ENCODE measurements at regions not wholly inside any gene's neighbourhood (a gene's known extent, or its start where the extent isn't known, plus 50 kb on each side); places are given as distances from the start of the nearest gene placed in this dataset.

GRCh38 chr4:34826660-34827059 lies 1417.7 kb downstream of the ARAP2 start:
- no peak overlapping the region for H3K4me3 ChIP-seq

GRCh38 chr4:34845926-34846325 lies 1398.4 kb downstream of the ARAP2 start:
- no peaks in the 10 kb centered on the region for H3K9me3 ChIP-seq
- no peak overlapping the region for H3K4me3 ChIP-seq
- intact Hi-C loops (cut with DNase I; ENCODE audit: low total_unique reads), result no loop called here
- H3K36me3 ChIP-seq, result no peaks in the 10 kb centered on the region
- no peak for DNase-seq
- H3K4me1 ChIP-seq, result no peaks in the 10 kb centered on the region
- no peak overlapping the region for H3K27ac ChIP-seq
- H3K27me3 ChIP-seq, result no peaks in the 10 kb centered on the region
- TF ChIP-seq POLR2AphosphoS5 (IDR thresholded peaks at IDR 0.05) (no peak), EP300 (IDR thresholded peaks at IDR 0.05) (no peak), POLR2A (IDR thresholded peaks at IDR 0.05) (no peak), CTCF (IDR thresholded peaks at IDR 0.05) (no peak)

More at GRCh38 chr4:34826660-34827059, 1417.7 kb downstream of the ARAP2 start:
- no peaks in the 10 kb centered on the region for H3K4me1 ChIP-seq
- intact Hi-C loops (cut with DNase I; ENCODE audit: low total_unique reads), result no loop called here
- DNase-seq, result no peak
- TF ChIP-seq POLR2AphosphoS5 (IDR thresholded peaks at IDR 0.05) (no peak), POLR2A (IDR thresholded peaks at IDR 0.05) (no peak), CTCF (IDR thresholded peaks at IDR 0.05) (no peak), EP300 (IDR thresholded peaks at IDR 0.05) (no peak)
- no peaks in the 10 kb centered on the region for H3K9me3 ChIP-seq
- H3K36me3 ChIP-seq, result no peaks in the 10 kb centered on the region
- 80 to 92% (median 90%) methylated on average over 3 to 5 of the region's 5 CpGs for WGBS, 5 donors
- no peak overlapping the region for H3K27ac ChIP-seq
- H3K27me3 ChIP-seq, result no peaks in the 10 kb centered on the region

GRCh38 chr4:34850421-34850820 lies 1393.9 kb downstream of the ARAP2 start:
- Histone ChIP-seq H3K9me3 (no peaks in the 10 kb centered on the region), H3K36me3 (no peaks in the 10 kb centered on the region), H3K4me1 (no peaks in the 10 kb centered on the region), H3K27me3 (no peaks in the 10 kb centered on the region), H3K4me3 (no peak overlapping the region), H3K27ac (no peak overlapping the region)
- 71 to 85% (median 81%) methylated on average over 2 of the region's 2 CpGs for WGBS, 5 donors
- TF ChIP-seq POLR2A (IDR thresholded peaks at IDR 0.05), result no peak
- no peak for TF ChIP-seq EP300 (IDR thresholded peaks at IDR 0.05)
- no peak for TF ChIP-seq POLR2AphosphoS5 (IDR thresholded peaks at IDR 0.05)
- no peak for TF ChIP-seq CTCF (IDR thresholded peaks at IDR 0.05)
- intact Hi-C loops (cut with DNase I; ENCODE audit: low total_unique reads), result no loop called here
- DNase-seq, result no peak

- Histone ChIP-seq H3K4me1 (no peaks in the 10 kb centered on the region), H3K9me3 (no peaks in the 10 kb centered on the region), H3K27me3 (no peaks in the 10 kb centered on the region), H3K36me3 (no peaks in the 10 kb centered on the region), H3K4me3 (no peak overlapping the region), H3K27ac (no peak overlapping the region)
- intact Hi-C loops (cut with DNase I; ENCODE audit: low total_unique reads), result no loop called here
- 43 to 66% (median 60%) methylated on average over 3 to 4 of the region's 4 CpGs for WGBS, 5 donors
- TF ChIP-seq CTCF (IDR thresholded peaks at IDR 0.05) (no peak), POLR2AphosphoS5 (IDR thresholded peaks at IDR 0.05) (no peak), POLR2A (IDR thresholded peaks at IDR 0.05) (no peak), EP300 (IDR thresholded peaks at IDR 0.05) (no peak)
- DNase-seq, result peak in 1 of 2 donors; percentile 3
Observed at GRCh38 chr4:34850968-34851367, 1393.3 kb downstream of the ARAP2 start.

All from stomach (tissue), 8 donors.